ENCODE measurements at regions not wholly inside any gene's neighbourhood (a gene's known extent, or its start where the extent isn't known, plus 50 kb on each side); places are given as distances from the start of the nearest gene placed in this dataset.

- DNase-seq (ENCODE audit: low read depth in 1 of 2, low spot score in 1 of 2) = no peak
- ChIA-PET POLR2A (no interaction called here), CTCF (interaction anchor here (0.9 to 1.5 kb wide), 3 partner anchors 104 to 170 kb away, joined by 3 read pairs; partner anchors contain the start of gene FGF18)
- Histone ChIP-seq H3K4me1 (0 out of 3 replicates have a peak, but pooled peaks cover 7% of the 10 kb centered on the region), H3K4me2 (no peak overlapping the region), H3K4me3 (no peak overlapping the region), H3K9me3 (no peaks in the 10 kb centered on the region), H3K27ac (no peak overlapping the region)
- TF ChIP-seq HMGXB4 (CRISPR knock-in tag; IDR thresholded peaks at IDR 0.05; ENCODE audit: borderline replicate concordance) = no peak
- no peak for TF ChIP-seq ATOH8 (CRISPR knock-in tag; IDR thresholded peaks at IDR 0.05; ENCODE audit: low read depth)
- TF ChIP-seq MAFK (IDR thresholded peaks at IDR 0.05; ENCODE audit: partially characterized antibody) = no peak
- TF ChIP-seq GATA3 (IDR thresholded peaks at IDR 0.05; ENCODE audit: borderline replicate concordance) = no peak
- TF ChIP-seq RNF2 (IDR thresholded peaks at IDR 0.05; ENCODE audit: borderline replicate concordance, low read depth) = no peak
- WGBS (ENCODE audit: missing lambda C conversion rate) = 53% methylated on average over 11 of the region's 11 CpGs
- ATAC-seq = no peak
- no peak for FAIRE-seq
Measured at GRCh38 chr5:171589461-171589860, 170.0 kb downstream of the FGF18 start.

- Histone ChIP-seq H3K27ac (no peak overlapping the region), H3K4me1 (peaks cover 11% of the 10 kb centered on the region), H3K4me2 (no peak overlapping the region), H3K4me3 (no peak overlapping the region), H3K9me3 (no peaks in the 10 kb centered on the region)
- FAIRE-seq (no peak), DNase-seq (ENCODE audit: low read depth in 1 of 2, low spot score in 1 of 2) (no peak), ATAC-seq (no peak)
- 72% methylated on average over 5 of the region's 5 CpGs for WGBS (ENCODE audit: missing lambda C conversion rate)
- ChIA-PET POLR2A (interaction anchor here (0.8 kb wide), 1 partner anchor 10 kb away, joined by 3 read pairs; no protein-coding TSS in a partner anchor), CTCF (interaction anchor here (0.7 to 1.5 kb wide), 2 partner anchors 55 to 315 kb away, joined by 3 read pairs; no protein-coding TSS in a partner anchor)
- TF ChIP-seq REST (IDR thresholded peaks at IDR 0.05) = no peak
- no peak for TF ChIP-seq E2F6 (IDR thresholded peaks at IDR 0.05; ENCODE audit: borderline replicate concordance, low read depth)
- TF ChIP-seq SMC3 (IDR thresholded peaks at IDR 0.05) = no peak
- no peak for TF ChIP-seq POLR2A (IDR thresholded peaks at IDR 0.05; ENCODE audit: low read length)
- TF ChIP-seq FOSL2 (IDR thresholded peaks at IDR 0.05) = no peak
- TF ChIP-seq FOSL2 (CRISPR knock-in tag; IDR thresholded peaks at IDR 0.05) = no peak
- TF ChIP-seq HES2 (IDR thresholded peaks at IDR 0.05) = no peak
- TF ChIP-seq MAZ (IDR thresholded peaks at IDR 0.05; ENCODE audit: borderline replicate concordance, low read depth, low read length) = no peak
- TF ChIP-seq CBX8 (IDR thresholded peaks at IDR 0.05) = no peak
- TF ChIP-seq ZFP36 (IDR thresholded peaks at IDR 0.05; ENCODE audit: borderline replicate concordance, partially characterized antibody) = no peak
- no peak for TF ChIP-seq MYC (IDR thresholded peaks at IDR 0.05; ENCODE audit: borderline replicate concordance, low read length)
- TF ChIP-seq HOXB5 (CRISPR knock-in tag; IDR thresholded peaks at IDR 0.05) = no peak
Measured at GRCh38 chr5:171592076-171592475, 172.6 kb downstream of the FGF18 start.
